GM12874 (cell line): ENCODE measurements at regions not wholly inside any gene's neighbourhood (a gene's known extent, or its start where the extent isn't known, plus 50 kb on each side); places are given as distances from the start of the nearest gene placed in this dataset.

Experiments used
- TF ChIP-seq, protein P1 (sequence below): IDR thresholded peaks from 2 replicates; pipeline ENCODE4 v1.5.1; 2011; ENCODE audit warnings: low read depth, mild to moderate bottlenecking, control low read depth, low read length, moderate library complexity; ENCODE audit not compliant: insufficient read depth

- TF ChIP-seq, protein P1, sequence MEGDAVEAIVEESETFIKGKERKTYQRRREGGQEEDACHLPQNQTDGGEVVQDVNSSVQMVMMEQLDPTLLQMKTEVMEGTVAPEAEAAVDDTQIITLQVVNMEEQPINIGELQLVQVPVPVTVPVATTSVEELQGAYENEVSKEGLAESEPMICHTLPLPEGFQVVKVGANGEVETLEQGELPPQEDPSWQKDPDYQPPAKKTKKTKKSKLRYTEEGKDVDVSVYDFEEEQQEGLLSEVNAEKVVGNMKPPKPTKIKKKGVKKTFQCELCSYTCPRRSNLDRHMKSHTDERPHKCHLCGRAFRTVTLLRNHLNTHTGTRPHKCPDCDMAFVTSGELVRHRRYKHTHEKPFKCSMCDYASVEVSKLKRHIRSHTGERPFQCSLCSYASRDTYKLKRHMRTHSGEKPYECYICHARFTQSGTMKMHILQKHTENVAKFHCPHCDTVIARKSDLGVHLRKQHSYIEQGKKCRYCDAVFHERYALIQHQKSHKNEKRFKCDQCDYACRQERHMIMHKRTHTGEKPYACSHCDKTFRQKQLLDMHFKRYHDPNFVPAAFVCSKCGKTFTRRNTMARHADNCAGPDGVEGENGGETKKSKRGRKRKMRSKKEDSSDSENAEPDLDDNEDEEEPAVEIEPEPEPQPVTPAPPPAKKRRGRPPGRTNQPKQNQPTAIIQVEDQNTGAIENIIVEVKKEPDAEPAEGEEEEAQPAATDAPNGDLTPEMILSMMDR: no peak
These were observed 249.6 kb upstream of the TNRC6C start for GRCh38 chr17:77708936-77709335.

GRCh38 chr17:77709594-77709993 is 248.9 kb upstream of the TNRC6C start:
- TF ChIP-seq, protein P1: no peak

GRCh38 chr17:77712578-77712977 is 245.9 kb upstream of the TNRC6C start:
- TF ChIP-seq, protein P1: no peak

DNA sequence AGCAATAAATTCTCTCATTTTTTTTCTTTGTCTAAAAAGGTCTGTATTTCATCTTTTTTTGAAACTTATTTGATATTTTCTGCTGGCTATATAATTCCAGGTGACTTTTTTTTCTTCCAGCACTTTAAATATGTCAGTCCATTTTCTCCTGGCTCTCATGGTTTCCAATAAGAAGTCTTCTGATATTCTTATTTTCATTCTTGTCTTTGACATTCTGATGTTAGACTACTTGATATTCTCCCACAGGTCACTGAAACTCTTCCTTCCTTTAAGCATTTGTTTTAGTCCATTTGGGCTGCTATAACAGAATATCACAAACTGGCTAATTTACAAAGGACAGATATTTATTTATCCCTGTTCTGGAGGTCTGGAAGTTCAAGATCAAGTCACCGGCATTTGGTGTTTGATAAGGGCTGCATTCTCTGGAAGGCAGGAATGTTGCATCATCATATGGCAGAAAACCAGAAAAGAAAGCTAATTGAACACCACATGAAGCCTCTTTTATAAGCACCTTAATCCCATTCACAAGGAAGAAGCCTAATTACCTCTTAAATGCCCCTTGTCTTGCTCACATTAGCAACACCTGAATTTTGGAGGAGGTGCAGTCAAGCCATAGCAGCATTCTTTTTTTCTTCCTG is 242.1 kb upstream of the TNRC6C start:
- TF ChIP-seq, protein P1: no peak

- TF ChIP-seq, protein P1: no peak
These were observed 240.4 kb upstream of the TNRC6C start for GRCh38 chr17:77717941-77718668.

DNA sequence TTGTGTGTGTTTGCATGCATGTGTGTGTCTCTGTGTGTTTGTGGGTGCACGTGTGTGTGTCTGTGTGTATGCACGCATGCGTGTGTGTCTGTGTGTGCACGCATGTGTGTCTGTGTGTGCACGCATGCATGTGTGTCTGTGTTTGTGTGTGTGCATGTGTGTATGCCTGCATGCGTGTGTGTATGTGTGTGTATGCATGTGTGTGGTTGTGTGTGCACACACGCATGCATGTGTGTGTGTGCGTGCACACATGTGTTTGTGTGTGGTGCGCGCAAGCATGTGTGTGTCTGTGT is 239.9 kb upstream of the TNRC6C start:
- TF ChIP-seq, protein P1: no peak

- TF ChIP-seq, protein P1: no peak
These were observed 238.7 kb upstream of the TNRC6C start for GRCh38 chr17:77719806-77720205.
